Mucosa of descending colon (tissue), 3 donors: ENCODE measurements at regions not wholly inside any gene's neighbourhood (a gene's known extent, or its start where the extent isn't known, plus 50 kb on each side); places are given as distances from the start of the nearest gene placed in this dataset.

Source experiments
- ATAC-seq: fragments of 200-7000 bp; cut with Tn5 transposase; one replicate; pipeline ENCODE4 v1.9.1; 2020; ENCODE audit warnings: mild to moderate bottlenecking, moderate library complexity
- DNase-seq, 3 donors: peaks; one replicate each; pipeline ENCODE4 v3.0.0-alpha.2; 2020
- H3K36me3 ChIP-seq: fragments of 200-600 bp; one replicate; pipeline ENCODE4 v1.8.0; 2021; ENCODE audit warnings: low read depth, mild to moderate bottlenecking
- H3K4me1 ChIP-seq: fragments of 200-600 bp; one replicate; pipeline ENCODE4 v1.8.0; 2021; ENCODE audit warnings: low read depth, mild to moderate bottlenecking
- H3K4me3 ChIP-seq: fragments of 200-600 bp; one replicate; pipeline ENCODE4 v1.8.0; 2021; ENCODE audit warnings: mild to moderate bottlenecking
- H3K9me3 ChIP-seq: fragments of 200-600 bp; one replicate; pipeline ENCODE4 v1.8.0; 2021; ENCODE audit warnings: mild to moderate bottlenecking
- intact Hi-C, 2 donors: fragments of 100-400 bp; cut with DNase I in 1 of 2; cut with micrococcal nuclease in 1 of 2; formaldehyde crosslinking; loops; one replicate each; pipeline versions ENCODE4 v1.11.0 to v1.11.1; 2022; cut with DNase I, micrococcal nuclease
- TF ChIP-seq, protein P1 (sequence below): fragments of 200-600 bp; IDR thresholded peaks from one replicate; pipeline ENCODE4 v1.8.0; 2022; ENCODE audit warnings: antibody characterized with exemption, mild to moderate bottlenecking
- donor health status: DM: no; HTN: no; CAD: no; lungs with moderate emphysema.
- donor health status: DM: no; HTN: no; CAD: no.
- donor health status: DM: no; HTN: yes; CAD: no.

DNA sequence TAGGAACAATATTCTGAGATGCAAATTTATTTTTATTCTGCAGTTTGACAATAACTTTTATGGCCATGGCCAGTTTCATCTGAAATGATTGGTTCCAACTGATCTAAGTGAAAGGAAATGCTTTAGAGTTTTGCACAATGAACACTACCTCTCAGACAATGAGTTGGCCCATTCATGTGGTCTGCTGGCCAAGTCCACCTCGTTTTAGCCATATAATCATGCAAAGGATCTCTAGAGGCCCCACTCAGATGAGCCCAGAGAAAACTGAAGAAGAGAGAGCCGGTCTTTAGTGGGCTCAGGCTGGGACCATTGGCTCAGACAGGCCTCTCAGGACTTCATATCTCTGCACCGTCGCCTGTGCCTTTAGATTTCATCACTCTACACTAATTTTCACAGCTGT is 254.7 kb downstream of the MREG start:
- DNase-seq: no peak
- no peak overlapping the region for H3K4me3 ChIP-seq
- H3K9me3 ChIP-seq: no peaks in the 10 kb centered on the region
- no peak for ATAC-seq
- intact Hi-C loops: no loop called here
- H3K36me3 ChIP-seq: no peaks in the 10 kb centered on the region
- H3K4me1 ChIP-seq: no peaks in the 10 kb centered on the region
- TF ChIP-seq, protein P1, sequence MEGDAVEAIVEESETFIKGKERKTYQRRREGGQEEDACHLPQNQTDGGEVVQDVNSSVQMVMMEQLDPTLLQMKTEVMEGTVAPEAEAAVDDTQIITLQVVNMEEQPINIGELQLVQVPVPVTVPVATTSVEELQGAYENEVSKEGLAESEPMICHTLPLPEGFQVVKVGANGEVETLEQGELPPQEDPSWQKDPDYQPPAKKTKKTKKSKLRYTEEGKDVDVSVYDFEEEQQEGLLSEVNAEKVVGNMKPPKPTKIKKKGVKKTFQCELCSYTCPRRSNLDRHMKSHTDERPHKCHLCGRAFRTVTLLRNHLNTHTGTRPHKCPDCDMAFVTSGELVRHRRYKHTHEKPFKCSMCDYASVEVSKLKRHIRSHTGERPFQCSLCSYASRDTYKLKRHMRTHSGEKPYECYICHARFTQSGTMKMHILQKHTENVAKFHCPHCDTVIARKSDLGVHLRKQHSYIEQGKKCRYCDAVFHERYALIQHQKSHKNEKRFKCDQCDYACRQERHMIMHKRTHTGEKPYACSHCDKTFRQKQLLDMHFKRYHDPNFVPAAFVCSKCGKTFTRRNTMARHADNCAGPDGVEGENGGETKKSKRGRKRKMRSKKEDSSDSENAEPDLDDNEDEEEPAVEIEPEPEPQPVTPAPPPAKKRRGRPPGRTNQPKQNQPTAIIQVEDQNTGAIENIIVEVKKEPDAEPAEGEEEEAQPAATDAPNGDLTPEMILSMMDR: no peak

DNA sequence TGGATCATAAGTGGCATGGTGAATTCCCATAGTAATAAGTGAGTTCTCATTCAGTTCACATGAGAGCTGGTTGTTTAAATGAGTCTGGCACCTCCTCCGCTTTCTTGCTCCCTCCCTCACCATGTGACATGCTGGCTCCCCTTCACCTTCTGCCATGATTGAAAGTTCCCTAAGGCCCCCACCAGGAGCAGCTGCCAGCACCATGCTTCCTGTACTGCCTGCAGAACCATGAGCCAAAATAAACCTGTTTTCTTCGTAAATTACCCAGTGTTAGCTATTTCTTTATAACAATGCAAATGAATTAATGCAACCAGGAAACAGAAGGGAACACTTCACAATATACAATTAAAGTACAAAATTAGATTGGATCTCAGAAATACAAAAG is 257.0 kb downstream of the MREG start:
- H3K4me3 ChIP-seq: no peak overlapping the region

DNA sequence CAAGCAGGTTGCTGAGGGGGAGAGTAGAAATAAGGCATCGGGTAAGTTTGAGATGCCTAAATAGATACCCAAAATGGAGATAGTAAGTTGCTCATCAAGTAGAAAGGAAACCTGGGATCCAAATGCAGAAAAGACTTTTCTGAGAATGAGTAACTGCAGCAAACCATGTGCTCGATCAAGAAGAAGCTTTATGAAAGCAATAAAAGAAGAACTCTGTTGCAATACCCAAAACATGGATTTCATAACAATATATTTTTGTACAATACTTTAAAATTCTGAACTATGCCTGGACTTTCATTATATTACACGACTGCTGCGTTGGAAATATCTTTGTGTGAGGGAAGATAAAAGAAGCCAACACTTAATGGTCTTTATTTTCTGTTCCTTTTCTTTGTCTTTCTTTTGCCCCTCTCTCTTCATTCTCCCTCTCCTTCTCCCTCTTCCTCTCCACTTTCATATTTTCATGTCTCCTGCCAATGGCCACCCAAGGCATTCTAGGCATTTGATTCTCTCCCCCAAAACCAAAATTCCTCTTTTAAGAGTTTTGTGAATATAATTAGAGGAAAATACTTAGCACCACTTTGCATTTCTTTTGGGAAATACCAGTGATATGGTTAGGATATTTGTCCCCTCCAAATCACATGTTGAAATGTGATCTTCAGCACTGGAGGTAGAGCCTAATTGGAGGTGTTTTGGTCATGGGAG is 257.6 kb downstream of the MREG start:
- TF ChIP-seq, protein P1: no peak

More for the DNA sequence above, 257.0 kb downstream of the MREG start:
- Histone ChIP-seq H3K9me3 (no peaks in the 10 kb centered on the region), H3K36me3 (no peaks in the 10 kb centered on the region), H3K4me1 (no peaks in the 10 kb centered on the region)
- TF ChIP-seq, protein P1: no peak
- intact Hi-C loops: no loop called here
- DNase-seq (no peak), ATAC-seq (no peak)

DNA sequence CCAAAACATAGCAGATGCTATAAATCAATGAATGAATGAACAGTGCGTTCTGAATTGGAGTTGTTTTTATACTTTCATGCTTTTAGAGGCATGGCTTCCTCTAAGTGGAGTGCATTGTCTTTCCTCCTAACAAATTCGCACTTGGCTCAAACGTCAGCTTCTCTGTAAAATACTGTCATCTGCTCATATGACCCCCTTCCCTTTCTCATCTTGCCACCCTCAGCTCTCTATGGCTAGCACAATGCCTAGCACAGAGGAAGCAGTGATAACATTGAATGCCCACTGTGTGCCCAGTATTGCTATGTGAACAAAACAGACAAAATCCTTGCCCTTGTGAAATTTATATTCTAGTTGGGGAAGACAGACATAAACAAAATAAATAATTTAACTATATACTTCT is 258.8 kb downstream of the MREG start:
- DNase-seq: no peak
- no peaks in the 10 kb centered on the region for H3K4me1 ChIP-seq

More for the DNA sequence above, 257.6 kb downstream of the MREG start:
- H3K9me3 ChIP-seq: no peaks in the 10 kb centered on the region
- no peaks in the 10 kb centered on the region for H3K36me3 ChIP-seq
- no peak overlapping the region for H3K4me3 ChIP-seq
- DNase-seq (no peak), ATAC-seq (no peak)
- no peaks in the 10 kb centered on the region for H3K4me1 ChIP-seq
- intact Hi-C loops: no loop called here

DNA sequence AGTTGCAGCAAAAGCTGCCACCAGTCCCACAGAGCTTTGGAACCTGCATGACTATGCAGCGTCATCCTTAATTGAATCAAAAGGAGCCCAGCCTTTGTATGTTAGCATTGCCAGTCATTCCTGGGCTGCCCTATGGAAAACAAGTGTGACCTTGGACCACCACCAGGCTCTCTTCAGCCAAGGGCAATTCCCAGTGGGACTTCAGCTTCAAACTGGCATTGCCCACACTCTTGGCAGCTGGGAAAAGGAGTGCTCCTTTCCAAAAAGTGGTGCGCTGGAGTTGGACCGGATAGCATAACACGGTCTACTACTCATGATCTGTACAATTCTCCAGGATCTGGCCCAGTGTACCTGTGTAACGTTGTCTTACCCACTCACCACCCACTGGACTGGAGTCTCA is 259.5 kb downstream of the MREG start:
- no peaks in the 10 kb centered on the region for H3K9me3 ChIP-seq
- H3K36me3 ChIP-seq: no peaks in the 10 kb centered on the region
- H3K4me1 ChIP-seq: no peaks in the 10 kb centered on the region
- H3K4me3 ChIP-seq: no peak overlapping the region
- TF ChIP-seq, protein P1: no peak
- intact Hi-C loops: no loop called here
- DNase-seq: no peak
- no peak for ATAC-seq

More for the DNA sequence above, 258.8 kb downstream of the MREG start:
- Histone ChIP-seq H3K4me3 (no peak overlapping the region), H3K36me3 (no peaks in the 10 kb centered on the region), H3K9me3 (no peaks in the 10 kb centered on the region)
- TF ChIP-seq, protein P1: no peak
- ATAC-seq: no peak
- intact Hi-C loops: no loop called here

DNA sequence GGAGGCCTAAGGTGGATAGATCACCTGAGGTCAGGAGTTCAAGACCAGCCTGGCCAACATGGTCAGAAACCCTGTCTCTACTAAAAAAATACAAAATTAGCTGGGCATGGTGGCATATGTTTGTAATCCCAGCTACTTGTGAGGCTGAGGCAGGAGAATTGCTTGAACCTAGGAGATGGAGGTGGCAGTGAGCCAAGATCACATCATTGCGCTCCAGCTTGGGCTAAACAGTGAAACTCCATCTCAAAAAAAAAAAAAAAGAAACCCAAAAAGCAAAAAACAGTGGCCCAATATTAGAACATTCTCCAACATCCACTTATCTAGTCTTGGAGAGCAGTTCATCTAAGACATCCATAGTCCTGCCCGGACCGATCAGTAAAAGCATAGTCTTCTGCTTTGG is 260.4 kb downstream of the MREG start:
- no peak for ATAC-seq
- Histone ChIP-seq H3K4me1 (no peaks in the 10 kb centered on the region), H3K36me3 (no peaks in the 10 kb centered on the region), H3K4me3 (no peak overlapping the region), H3K9me3 (no peaks in the 10 kb centered on the region)
- intact Hi-C loops: no loop called here
- no peak for DNase-seq
- TF ChIP-seq, protein P1: no peak
